Karpas-422 (cell line): ENCODE measurements at regions not wholly inside any gene's neighbourhood (a gene's known extent, or its start where the extent isn't known, plus 50 kb on each side); places are given as distances from the start of the nearest gene placed in this dataset.

ENCODE experiments used
- DNase-seq: peaks from one replicate; pipeline ENCODE4 v3.0.0-alpha.2; 2015
- H2AFZ ChIP-seq: fragments of 200-600 bp; sonication (generic); 2 replicates; pipeline ENCODE4 v1.6.1; 2014; ENCODE audit warnings: antibody characterized with exemption, low read length, mixed read lengths
- H3K27ac ChIP-seq: fragments of 200-600 bp; sonication (generic); 2 replicates; pipeline ENCODE4 v1.5.1; 2014; ENCODE audit warnings: mild to moderate bottlenecking, low read length, moderate library complexity
- H3K27me3 ChIP-seq: fragments of 200-600 bp; sonication (generic); 2 replicates; pipeline ENCODE4 v1.6.1; 2014; ENCODE audit warnings: low read length, mixed read lengths
- H3K36me3 ChIP-seq: fragments of 200-600 bp; sonication (generic); 2 replicates; pipeline ENCODE4 v1.6.1; 2014; ENCODE audit warnings: low read length, mixed read lengths; ENCODE audit not compliant: insufficient read depth
- H3K4me1 ChIP-seq: fragments of 200-600 bp; sonication (generic); 2 replicates; pipeline ENCODE4 v1.6.1; 2014; ENCODE audit warnings: mild to moderate bottlenecking, low read length, mixed read lengths
- H3K4me2 ChIP-seq: fragments of 200-600 bp; sonication (generic); 2 replicates; pipeline ENCODE4 v1.6.1; 2014; ENCODE audit warnings: low read length, low read depth, mild to moderate bottlenecking; ENCODE audit not compliant: poor library complexity, severe bottlenecking
- H3K4me3 ChIP-seq: fragments of 200-600 bp; sonication (generic); 2 replicates; pipeline ENCODE4 v1.5.1; 2014; ENCODE audit warnings: mild to moderate bottlenecking, antibody characterized with exemption, low read length, mixed read lengths
- H3K79me2 ChIP-seq: fragments of 200-600 bp; sonication (generic); 2 replicates; pipeline ENCODE4 v1.6.1; 2014; ENCODE audit warnings: mild to moderate bottlenecking, low read length, mixed read lengths
- H3K9ac ChIP-seq: fragments of 200-600 bp; sonication (generic); 2 replicates; pipeline ENCODE4 v1.6.0; 2014; ENCODE audit warnings: low read length
- H3K9me2 ChIP-seq: fragments of 200-600 bp; sonication (generic), shearing (Covaris generic); replicated peaks from 2 replicates; pipeline ENCODE4 v1.6.0; 2014; ENCODE audit warnings: mild to moderate bottlenecking, low read length, moderate library complexity; ENCODE audit not compliant: insufficient read depth
- H3K9me3 ChIP-seq: fragments of 300-700, 200-600 bp; sonication (generic); 2 replicates; pipeline ENCODE4 v1.6.1; 2014; ENCODE audit warnings: low read length, mixed read lengths
- H4K20me1 ChIP-seq: fragments of 200-600 bp; sonication (generic); 2 replicates; pipeline ENCODE4 v1.6.1; 2014; ENCODE audit warnings: mild to moderate bottlenecking, antibody characterized with exemption, low read length, low read depth; ENCODE audit not compliant: insufficient read depth

DNA sequence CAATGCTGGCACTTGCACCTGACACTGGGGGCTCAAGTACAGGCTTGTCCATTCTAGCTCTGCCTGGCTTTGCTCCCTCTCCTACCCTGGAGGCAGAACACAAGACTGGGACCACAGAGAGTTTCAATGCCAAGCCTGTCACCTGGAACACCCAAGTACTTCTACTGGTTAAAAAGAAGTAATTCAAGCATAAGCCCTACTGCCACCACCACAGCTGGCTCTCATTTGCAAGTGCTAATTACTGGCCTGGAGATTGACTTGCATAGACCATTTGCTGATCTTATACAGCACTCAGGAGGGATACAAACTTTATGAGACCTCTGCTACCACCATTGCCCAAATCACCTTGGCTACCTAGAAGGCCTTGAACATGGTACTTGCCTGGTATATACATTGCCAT, 1550.9 kb downstream of the C4orf33 start:
- Histone ChIP-seq H3K9me2 (no peaks in the 10 kb centered on the region; the same call in 1 of the 2 replicates), H3K27ac (no peak overlapping the region), H2AFZ (no peak overlapping the region), H3K27me3 (no peaks in the 10 kb centered on the region), H3K4me2 (no peak overlapping the region), H4K20me1 (no peaks in the 10 kb centered on the region), H3K9me3 (peaks cover 39% of the 10 kb centered on the region), H3K4me3 (no peak overlapping the region), H3K9ac (no peak overlapping the region), H3K4me1 (no peaks in the 10 kb centered on the region), H3K36me3 (no peaks in the 10 kb centered on the region), H3K79me2 (no peaks in the 10 kb centered on the region)
- no peak for DNase-seq

GRCh38 chr4:130648570-130648969, 1552.6 kb downstream of the C4orf33 start:
- DNase-seq = no peak
- peaks cover 39% of the 10 kb centered on the region for H3K9me3 ChIP-seq
- no peaks in the 10 kb centered on the region for H4K20me1 ChIP-seq
- no peak overlapping the region for H3K4me3 ChIP-seq
- no peaks in the 10 kb centered on the region for H3K4me1 ChIP-seq
- H3K27me3 ChIP-seq = no peaks in the 10 kb centered on the region
- no peak overlapping the region for H2AFZ ChIP-seq
- H3K79me2 ChIP-seq = no peaks in the 10 kb centered on the region
- no peaks in the 10 kb centered on the region for H3K36me3 ChIP-seq
- no peak overlapping the region for H3K4me2 ChIP-seq
- H3K9ac ChIP-seq = no peak overlapping the region
- H3K27ac ChIP-seq = no peak overlapping the region
- no peaks in the 10 kb centered on the region; the same call in 1 of the 2 replicates for H3K9me2 ChIP-seq

GRCh38 chr4:130653842-130654241, 1557.9 kb downstream of the C4orf33 start:
- H3K4me1 ChIP-seq = no peaks in the 10 kb centered on the region
- no peaks in the 10 kb centered on the region for H4K20me1 ChIP-seq
- H3K79me2 ChIP-seq = no peaks in the 10 kb centered on the region
- H3K4me2 ChIP-seq = no peak overlapping the region
- no peaks in the 10 kb centered on the region; the same call in 1 of the 2 replicates for H3K9me2 ChIP-seq
- no peak overlapping the region for H3K27ac ChIP-seq
- peaks cover 37% of the 10 kb centered on the region for H3K9me3 ChIP-seq
- no peak overlapping the region for H2AFZ ChIP-seq
- H3K9ac ChIP-seq = no peak overlapping the region
- DNase-seq = no peak
- H3K36me3 ChIP-seq = no peaks in the 10 kb centered on the region
- H3K27me3 ChIP-seq = no peaks in the 10 kb centered on the region
- H3K4me3 ChIP-seq = no peak overlapping the region

DNA sequence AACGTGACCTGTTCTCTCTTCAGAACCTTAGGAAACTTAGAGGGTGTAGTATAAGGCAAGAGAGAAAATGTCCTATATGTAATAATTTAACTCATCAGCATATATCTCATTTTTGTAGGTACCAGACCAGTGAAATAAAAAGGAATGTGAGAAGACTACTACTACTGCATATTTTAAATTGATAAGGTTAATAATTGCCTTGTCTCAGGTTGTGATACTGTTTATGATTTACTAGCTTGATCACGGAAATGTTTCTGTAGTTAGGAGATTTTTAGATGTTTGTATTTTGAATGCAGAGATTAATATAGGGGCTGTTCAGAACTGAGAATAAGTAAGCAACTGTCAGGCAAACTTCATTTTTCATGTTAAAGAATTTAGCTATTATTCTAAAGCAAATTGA, 1563.4 kb downstream of the C4orf33 start:
- Histone ChIP-seq H3K36me3 (no peaks in the 10 kb centered on the region), H3K9ac (no peak overlapping the region), H3K9me3 (peaks cover 21% of the 10 kb centered on the region), H2AFZ (no peak overlapping the region), H3K4me1 (no peaks in the 10 kb centered on the region), H3K4me3 (no peak overlapping the region), H4K20me1 (no peaks in the 10 kb centered on the region), H3K27ac (no peak overlapping the region), H3K27me3 (no peaks in the 10 kb centered on the region), H3K9me2 (no peaks in the 10 kb centered on the region), H3K79me2 (no peaks in the 10 kb centered on the region), H3K4me2 (no peak overlapping the region)
- peak; percentile 11 for DNase-seq

GRCh38 chr4:130668859-130669258, 1572.9 kb downstream of the C4orf33 start:
- peak; percentile 20 for DNase-seq

DNA sequence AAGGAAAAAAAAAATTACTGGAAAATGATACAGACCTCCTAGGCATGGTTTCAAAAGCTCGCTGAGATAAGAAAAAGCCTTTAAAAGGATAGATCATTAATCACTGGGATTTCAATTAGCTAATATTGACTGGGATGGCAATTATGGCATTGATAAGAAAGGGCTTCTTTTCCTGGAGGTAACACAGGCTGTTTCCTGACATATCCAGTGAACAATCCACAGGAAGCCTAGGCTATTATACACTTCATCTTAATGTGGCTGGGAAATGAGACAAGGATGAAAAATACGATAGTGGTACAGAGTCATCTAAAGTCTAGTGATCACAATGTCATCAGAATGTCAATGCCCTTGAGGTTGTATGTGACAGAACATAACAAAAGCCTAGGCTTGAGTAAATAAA, 1579.3 kb downstream of the C4orf33 start:
- Histone ChIP-seq H2AFZ (no peak overlapping the region), H3K4me3 (no peak overlapping the region), H3K27me3 (no peaks in the 10 kb centered on the region), H4K20me1 (no peaks in the 10 kb centered on the region), H3K79me2 (no peaks in the 10 kb centered on the region), H3K4me1 (no peaks in the 10 kb centered on the region), H3K9me2 (no peaks in the 10 kb centered on the region), H3K9ac (no peak overlapping the region), H3K36me3 (no peaks in the 10 kb centered on the region), H3K4me2 (no peak overlapping the region), H3K9me3 (peaks cover 11% of the 10 kb centered on the region; the same call in 1 of the 2 replicates), H3K27ac (no peak overlapping the region)
- no peak for DNase-seq

More at GRCh38 chr4:130668859-130669258, 1572.9 kb downstream of the C4orf33 start:
- no peaks in the 10 kb centered on the region for H4K20me1 ChIP-seq
- H3K9me2 ChIP-seq = no peaks in the 10 kb centered on the region
- H3K4me3 ChIP-seq = no peak overlapping the region
- H3K9ac ChIP-seq = no peak overlapping the region
- peaks cover 5% of the 10 kb centered on the region; the same call in 1 of the 2 replicates for H3K9me3 ChIP-seq
- H3K36me3 ChIP-seq = no peaks in the 10 kb centered on the region
- no peak overlapping the region for H3K27ac ChIP-seq
- no peaks in the 10 kb centered on the region for H3K4me1 ChIP-seq
- no peaks in the 10 kb centered on the region for H3K79me2 ChIP-seq
- no peak overlapping the region for H2AFZ ChIP-seq
- no peak overlapping the region for H3K4me2 ChIP-seq
- no peaks in the 10 kb centered on the region for H3K27me3 ChIP-seq

DNA sequence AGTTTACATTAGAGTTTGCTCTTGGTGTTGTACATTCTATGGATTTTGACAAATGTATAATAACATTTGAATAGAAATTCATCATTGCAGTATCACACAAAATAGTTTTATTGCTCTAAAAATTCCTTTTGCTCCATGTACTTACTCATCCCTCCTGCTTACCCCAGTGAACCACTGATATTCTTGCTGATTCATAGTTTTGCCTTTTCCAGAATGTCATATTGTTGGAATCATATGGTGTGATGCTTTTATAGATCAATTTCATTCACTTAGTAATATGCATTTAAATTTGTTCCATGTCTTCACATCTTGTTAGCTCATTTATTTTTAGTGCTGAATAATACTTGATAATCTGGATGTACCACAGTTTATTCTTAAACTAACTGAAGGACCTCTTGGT, 1593.2 kb downstream of the C4orf33 start:
- H4K20me1 ChIP-seq = no peaks in the 10 kb centered on the region
- no peak for DNase-seq
- no peak overlapping the region for H3K4me2 ChIP-seq
- no peaks in the 10 kb centered on the region for H3K79me2 ChIP-seq
- H3K9ac ChIP-seq = no peak overlapping the region
- H3K27ac ChIP-seq = no peak overlapping the region
- no peaks in the 10 kb centered on the region for H3K27me3 ChIP-seq
- no peak overlapping the region for H2AFZ ChIP-seq
- H3K4me1 ChIP-seq = no peaks in the 10 kb centered on the region
- peaks cover 16% of the 10 kb centered on the region; the same call in 1 of the 2 replicates for H3K9me3 ChIP-seq
- no peaks in the 10 kb centered on the region for H3K9me2 ChIP-seq
- H3K4me3 ChIP-seq = no peak overlapping the region
- H3K36me3 ChIP-seq = no peaks in the 10 kb centered on the region

DNA sequence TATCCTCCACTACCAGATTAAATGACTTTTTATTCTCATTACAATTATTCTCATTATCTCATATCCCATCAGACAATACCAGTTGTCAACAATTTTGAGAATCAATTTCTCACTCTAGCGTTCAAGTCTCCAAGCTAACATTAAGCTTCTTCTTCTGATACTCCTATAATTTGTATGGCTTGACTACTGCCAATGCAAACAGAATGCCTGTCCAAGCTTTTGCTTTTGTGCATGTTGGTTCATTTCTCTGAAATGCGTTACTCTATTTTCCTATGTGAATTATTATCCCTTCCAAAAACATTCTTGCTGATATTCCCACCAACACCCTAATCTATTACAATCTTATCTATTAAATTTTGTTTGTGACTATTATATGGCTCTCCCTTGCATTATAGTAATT, 1602.3 kb downstream of the C4orf33 start:
- H4K20me1 ChIP-seq = no peaks in the 10 kb centered on the region
- no peak overlapping the region for H3K4me2 ChIP-seq
- H3K79me2 ChIP-seq = no peaks in the 10 kb centered on the region
- peaks cover 25% of the 10 kb centered on the region for H3K9me3 ChIP-seq
- H3K27ac ChIP-seq = no peak overlapping the region
- H3K9me2 ChIP-seq = no peaks in the 10 kb centered on the region
- H2AFZ ChIP-seq = no peak overlapping the region
- H3K9ac ChIP-seq = no peak overlapping the region
- H3K36me3 ChIP-seq = no peaks in the 10 kb centered on the region
- DNase-seq = no peak
- no peaks in the 10 kb centered on the region for H3K4me1 ChIP-seq
- no peaks in the 10 kb centered on the region for H3K27me3 ChIP-seq
- H3K4me3 ChIP-seq = no peak overlapping the region

- Histone ChIP-seq H3K9me3 (peaks cover 22% of the 10 kb centered on the region), H3K4me2 (no peak overlapping the region), H3K4me3 (no peak overlapping the region), H2AFZ (no peak overlapping the region), H3K79me2 (no peaks in the 10 kb centered on the region), H3K27me3 (no peaks in the 10 kb centered on the region), H4K20me1 (no peaks in the 10 kb centered on the region), H3K9ac (no peak overlapping the region), H3K27ac (no peak overlapping the region), H3K4me1 (no peaks in the 10 kb centered on the region), H3K36me3 (no peaks in the 10 kb centered on the region), H3K9me2 (no peaks in the 10 kb centered on the region)
- no peak for DNase-seq
Measured at GRCh38 chr4:130699004-130699403, 1603.1 kb downstream of the C4orf33 start.
